SK-N-SH treated with all-trans-retinoic acid at 6 μM for 48 hours (cell line): ENCODE measurements at regions not wholly inside any gene's neighbourhood (a gene's known extent, or its start where the extent isn't known, plus 50 kb on each side); places are given as distances from the start of the nearest gene placed in this dataset.

ENCODE experiments used
- ATAC-seq: fragments of 200-7000 bp; cut with Tn5 transposase; 3 replicates; pipeline ENCODE4 v1.9.1; 2020; ENCODE audit warnings: mild to moderate bottlenecking, moderate library complexity
- ARNTL ChIP-seq: fragments of 450-650 bp; formaldehyde crosslinking; IDR thresholded peaks from 2 replicates; pipeline ENCODE4 v1.5.0; 2020; ENCODE audit warnings: low read depth, mild to moderate bottlenecking, moderate library complexity, borderline replicate concordance
- GLIS3 ChIP-seq: fragments of 250-450 bp; sonication (Bioruptor Pico); IDR thresholded peaks from 2 replicates; pipeline ENCODE4 v1.5.0; 2020; ENCODE audit warnings: mild to moderate bottlenecking, moderate library complexity
- ISL1 ChIP-seq: fragments of 250-450 bp; sonication (Bioruptor Pico); IDR thresholded peaks from 2 replicates; pipeline ENCODE4 v2.1.2; 2022; ENCODE audit warnings: mild to moderate bottlenecking, moderate library complexity
- OSR1 ChIP-seq: fragments of 250-450 bp; sonication (Bioruptor Pico); IDR thresholded peaks from 2 replicates; pipeline ENCODE4 v1.8.0; 2022; ENCODE audit warnings: moderate library complexity, mild to moderate bottlenecking, inconsistent platforms
- PPARA ChIP-seq: fragments of 250-450 bp; sonication (Bioruptor Pico); IDR thresholded peaks from 2 replicates; pipeline ENCODE4 v1.5.0; 2020; ENCODE audit warnings: mild to moderate bottlenecking, borderline replicate concordance
- RARB ChIP-seq: fragments of 250-450 bp; sonication (Bioruptor Pico); IDR thresholded peaks from 2 replicates; pipeline ENCODE4 v1.8.0; 2021; ENCODE audit warnings: mild to moderate bottlenecking, moderate library complexity
- SNAI2 ChIP-seq: fragments of 250-450 bp; sonication (Bioruptor Pico); IDR thresholded peaks from 2 replicates; pipeline ENCODE4 v1.5.0; 2020; ENCODE audit warnings: mild to moderate bottlenecking, moderate library complexity
- TCF4 ChIP-seq: fragments of 250-450 bp; sonication (Bioruptor Pico); IDR thresholded peaks from 2 replicates; pipeline ENCODE4 v1.8.0; 2021; ENCODE audit warnings: mild to moderate bottlenecking, moderate library complexity, borderline replicate concordance
- ZC3H10 ChIP-seq: fragments of 250-450 bp; sonication (Bioruptor Pico); IDR thresholded peaks from 2 replicates; pipeline ENCODE4 v1.5.1; 2021; ENCODE audit warnings: mild to moderate bottlenecking, moderate library complexity
- ZFP3 ChIP-seq: fragments of 250-450 bp; sonication (Bioruptor Pico); IDR thresholded peaks from 2 replicates; pipeline ENCODE4 v1.5.0; 2020; ENCODE audit warnings: mild to moderate bottlenecking, moderate library complexity
- ZNF565 ChIP-seq: fragments of 450-650 bp; formaldehyde crosslinking; conservative IDR thresholded peaks from 2 replicates; pipeline ENCODE4 v1.5.0; 2020; ENCODE audit warnings: low read depth, mild to moderate bottlenecking, moderate library complexity
- ZNF8 ChIP-seq: fragments of 450-650 bp; formaldehyde crosslinking; IDR thresholded peaks from 2 replicates; pipeline ENCODE4 v1.5.0; 2020; ENCODE audit warnings: mild to moderate bottlenecking, moderate library complexity
- TF ChIP-seq, protein P1 (sequence below): fragments of 250-450 bp; sonication (Bioruptor Pico); IDR thresholded peaks from 2 replicates; pipeline ENCODE4 v1.5.1; 2021; ENCODE audit warnings: mild to moderate bottlenecking, moderate library complexity
- TF ChIP-seq, protein P2 (sequence below): fragments of 250-450 bp; sonication (Bioruptor Pico); IDR thresholded peaks from 2 replicates; pipeline ENCODE4 v1.5.0; 2020; ENCODE audit warnings: mild to moderate bottlenecking, moderate library complexity
- TF ChIP-seq, protein P3 (sequence below): fragments of 250-450 bp; sonication (Bioruptor Pico); IDR thresholded peaks from 2 replicates; pipeline ENCODE4 v1.8.0; 2020; ENCODE audit warnings: mild to moderate bottlenecking, moderate library complexity, borderline replicate concordance

DNA sequence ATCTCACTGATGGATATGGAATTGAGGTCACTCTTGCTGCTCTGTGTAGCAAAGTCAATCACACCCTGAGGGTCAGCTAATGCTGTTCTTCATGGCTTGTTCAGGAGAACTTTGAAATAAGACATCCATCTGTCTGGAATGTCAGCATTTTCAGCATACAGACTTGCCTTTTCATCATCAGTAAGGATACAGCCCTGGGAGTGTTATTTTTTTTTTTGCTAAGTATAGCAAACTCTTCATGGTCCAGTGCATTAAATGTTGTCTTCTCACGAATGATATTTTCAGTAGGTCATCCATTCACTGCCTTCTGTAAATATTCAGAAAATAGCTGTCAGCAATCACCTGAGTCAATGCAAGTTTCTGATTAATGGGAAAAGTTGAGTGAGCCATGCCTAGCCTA, 268.8 kb upstream of the SMIM31 start:
- TF ChIP-seq OSR1 (CRISPR knock-in tag) (no peak), RARB (CRISPR knock-in tag) (no peak), ZFP3 (CRISPR knock-in tag) (no peak), ISL1 (CRISPR knock-in tag) (no peak)
- TF ChIP-seq, protein P1, sequence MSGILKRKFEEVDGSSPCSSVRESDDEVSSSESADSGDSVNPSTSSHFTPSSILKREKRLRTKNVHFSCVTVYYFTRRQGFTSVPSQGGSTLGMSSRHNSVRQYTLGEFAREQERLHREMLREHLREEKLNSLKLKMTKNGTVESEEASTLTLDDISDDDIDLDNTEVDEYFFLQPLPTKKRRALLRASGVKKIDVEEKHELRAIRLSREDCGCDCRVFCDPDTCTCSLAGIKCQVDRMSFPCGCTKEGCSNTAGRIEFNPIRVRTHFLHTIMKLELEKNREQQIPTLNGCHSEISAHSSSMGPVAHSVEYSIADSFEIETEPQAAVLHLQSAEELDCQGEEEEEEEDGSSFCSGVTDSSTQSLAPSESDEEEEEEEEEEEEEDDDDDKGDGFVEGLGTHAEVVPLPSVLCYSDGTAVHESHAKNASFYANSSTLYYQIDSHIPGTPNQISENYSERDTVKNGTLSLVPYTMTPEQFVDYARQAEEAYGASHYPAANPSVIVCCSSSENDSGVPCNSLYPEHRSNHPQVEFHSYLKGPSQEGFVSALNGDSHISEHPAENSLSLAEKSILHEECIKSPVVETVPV (CRISPR knock-in tag), result no peak
- TF ChIP-seq, protein P2, sequence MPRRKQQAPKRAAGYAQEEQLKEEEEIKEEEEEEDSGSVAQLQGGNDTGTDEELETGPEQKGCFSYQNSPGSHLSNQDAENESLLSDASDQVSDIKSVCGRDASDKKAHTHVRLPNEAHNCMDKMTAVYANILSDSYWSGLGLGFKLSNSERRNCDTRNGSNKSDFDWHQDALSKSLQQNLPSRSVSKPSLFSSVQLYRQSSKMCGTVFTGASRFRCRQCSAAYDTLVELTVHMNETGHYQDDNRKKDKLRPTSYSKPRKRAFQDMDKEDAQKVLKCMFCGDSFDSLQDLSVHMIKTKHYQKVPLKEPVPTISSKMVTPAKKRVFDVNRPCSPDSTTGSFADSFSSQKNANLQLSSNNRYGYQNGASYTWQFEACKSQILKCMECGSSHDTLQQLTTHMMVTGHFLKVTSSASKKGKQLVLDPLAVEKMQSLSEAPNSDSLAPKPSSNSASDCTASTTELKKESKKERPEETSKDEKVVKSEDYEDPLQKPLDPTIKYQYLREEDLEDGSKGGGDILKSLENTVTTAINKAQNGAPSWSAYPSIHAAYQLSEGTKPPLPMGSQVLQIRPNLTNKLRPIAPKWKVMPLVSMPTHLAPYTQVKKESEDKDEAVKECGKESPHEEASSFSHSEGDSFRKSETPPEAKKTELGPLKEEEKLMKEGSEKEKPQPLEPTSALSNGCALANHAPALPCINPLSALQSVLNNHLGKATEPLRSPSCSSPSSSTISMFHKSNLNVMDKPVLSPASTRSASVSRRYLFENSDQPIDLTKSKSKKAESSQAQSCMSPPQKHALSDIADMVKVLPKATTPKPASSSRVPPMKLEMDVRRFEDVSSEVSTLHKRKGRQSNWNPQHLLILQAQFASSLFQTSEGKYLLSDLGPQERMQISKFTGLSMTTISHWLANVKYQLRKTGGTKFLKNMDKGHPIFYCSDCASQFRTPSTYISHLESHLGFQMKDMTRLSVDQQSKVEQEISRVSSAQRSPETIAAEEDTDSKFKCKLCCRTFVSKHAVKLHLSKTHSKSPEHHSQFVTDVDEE (CRISPR knock-in tag), result no peak
- no peak for ATAC-seq

DNA sequence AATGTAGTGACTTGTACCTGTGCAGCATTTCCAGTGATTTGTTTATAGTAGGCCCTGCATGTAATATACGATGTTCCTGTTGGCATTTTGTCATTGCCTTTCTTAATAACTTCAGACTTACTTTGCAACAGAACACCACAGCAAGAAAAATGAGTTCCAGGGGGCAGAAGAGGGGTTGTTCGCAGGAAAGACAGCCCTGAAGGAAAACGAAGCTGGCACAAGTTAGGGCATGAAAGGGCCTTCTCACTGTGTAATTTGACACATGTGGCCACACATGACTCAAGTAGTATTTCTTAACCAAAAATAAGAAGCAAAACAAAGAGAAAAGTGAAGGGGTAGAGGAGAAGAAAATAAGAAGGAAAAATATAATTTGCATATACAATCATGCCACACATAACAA, 265.8 kb upstream of the SMIM31 start:
- no peak for ATAC-seq
- TF ChIP-seq, protein P3, sequence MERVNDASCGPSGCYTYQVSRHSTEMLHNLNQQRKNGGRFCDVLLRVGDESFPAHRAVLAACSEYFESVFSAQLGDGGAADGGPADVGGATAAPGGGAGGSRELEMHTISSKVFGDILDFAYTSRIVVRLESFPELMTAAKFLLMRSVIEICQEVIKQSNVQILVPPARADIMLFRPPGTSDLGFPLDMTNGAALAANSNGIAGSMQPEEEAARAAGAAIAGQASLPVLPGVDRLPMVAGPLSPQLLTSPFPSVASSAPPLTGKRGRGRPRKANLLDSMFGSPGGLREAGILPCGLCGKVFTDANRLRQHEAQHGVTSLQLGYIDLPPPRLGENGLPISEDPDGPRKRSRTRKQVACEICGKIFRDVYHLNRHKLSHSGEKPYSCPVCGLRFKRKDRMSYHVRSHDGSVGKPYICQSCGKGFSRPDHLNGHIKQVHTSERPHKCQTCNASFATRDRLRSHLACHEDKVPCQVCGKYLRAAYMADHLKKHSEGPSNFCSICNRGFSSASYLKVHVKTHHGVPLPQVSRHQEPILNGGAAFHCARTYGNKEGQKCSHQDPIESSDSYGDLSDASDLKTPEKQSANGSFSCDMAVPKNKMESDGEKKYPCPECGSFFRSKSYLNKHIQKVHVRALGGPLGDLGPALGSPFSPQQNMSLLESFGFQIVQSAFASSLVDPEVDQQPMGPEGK (CRISPR knock-in tag), result no peak
- TF ChIP-seq TCF4 (CRISPR knock-in tag) (no peak), PPARA (CRISPR knock-in tag) (no peak), SNAI2 (CRISPR knock-in tag) (no peak)
- TF ChIP-seq, all 23 proteins: peak for 0

DNA sequence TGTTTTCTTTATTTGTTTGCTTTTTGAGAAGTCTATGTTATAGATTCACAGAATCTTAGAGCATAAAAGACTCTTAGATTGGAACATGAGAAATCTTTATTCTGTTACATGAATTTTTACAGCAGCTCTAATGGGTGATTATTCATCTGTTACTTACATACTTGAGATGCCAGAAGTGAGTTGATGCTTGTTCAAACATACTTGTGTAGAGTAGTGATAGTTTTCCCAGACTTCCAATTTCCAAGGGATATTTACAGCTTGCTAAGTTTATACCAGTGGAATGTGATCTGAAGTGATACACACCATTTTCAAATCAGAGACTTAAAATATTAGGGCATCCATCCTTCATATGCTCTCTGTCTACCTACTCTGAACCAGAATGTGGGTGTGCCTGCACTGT, 252.9 kb upstream of the SMIM31 start:
- no peak for ATAC-seq
- TF ChIP-seq GLIS3, result no peak
- TF ChIP-seq OSR1 (CRISPR knock-in tag), result no peak
- no peak for TF ChIP-seq ISL1 (CRISPR knock-in tag)
- TF ChIP-seq SNAI2 (CRISPR knock-in tag), result no peak
- TF ChIP-seq, protein P2 (CRISPR knock-in tag), result no peak
- TF ChIP-seq, protein P1 (CRISPR knock-in tag), result no peak
- no peak for TF ChIP-seq ZNF565 (CRISPR knock-in tag)
- no peak for TF ChIP-seq ZC3H10 (CRISPR knock-in tag)

DNA sequence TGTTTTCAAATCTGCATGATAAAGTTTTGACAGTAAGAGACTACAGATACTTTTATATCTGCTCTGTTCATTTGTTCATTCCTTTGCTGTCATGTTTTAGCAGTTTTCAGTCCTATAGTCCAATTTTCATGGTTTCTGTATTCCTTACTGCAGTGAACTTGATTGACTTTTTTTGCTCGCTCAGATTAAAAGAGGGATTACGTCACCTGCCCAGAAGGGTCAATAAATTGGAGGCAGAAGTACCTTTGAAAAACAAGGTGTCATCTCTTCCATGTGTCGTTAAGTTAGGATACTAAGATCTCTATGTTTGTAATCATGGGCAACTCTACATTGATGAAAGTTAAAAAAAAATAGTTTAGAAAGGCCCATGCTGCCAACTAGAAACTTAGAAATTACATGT, 250.1 kb upstream of the SMIM31 start:
- no peak for ATAC-seq
- TF ChIP-seq, protein P2 (CRISPR knock-in tag), result no peak
- no peak for TF ChIP-seq ISL1 (CRISPR knock-in tag)
- TF ChIP-seq ARNTL (CRISPR knock-in tag), result no peak
- TF ChIP-seq ZNF8, result no peak
- TF ChIP-seq, protein P1 (CRISPR knock-in tag), result no peak
- TF ChIP-seq PPARA (CRISPR knock-in tag), result no peak
- no peak for TF ChIP-seq ZC3H10 (CRISPR knock-in tag)
- TF ChIP-seq TCF4 (CRISPR knock-in tag), result no peak
- no peak for TF ChIP-seq RARB (CRISPR knock-in tag)
- TF ChIP-seq, protein P3 (CRISPR knock-in tag), result no peak
